PFSK-1 (cell line): ENCODE measurements at regions not wholly inside any gene's neighbourhood (a gene's known extent, or its start where the extent isn't known, plus 50 kb on each side); places are given as distances from the start of the nearest gene placed in this dataset.

ENCODE experiments used
- POLR2AphosphoS5 ChIP-seq: IDR thresholded peaks from 2 replicates; pipeline ENCODE4 v1.6.1; 2012; ENCODE audit warnings: low read depth, mild to moderate bottlenecking, control low read depth, low read length, moderate library complexity
- SIN3A ChIP-seq: IDR thresholded peaks from 2 replicates; pipeline ENCODE4 v1.6.1; 2012; ENCODE audit warnings: mild to moderate bottlenecking, low read length, moderate library complexity, borderline replicate concordance; ENCODE audit not compliant: insufficient read depth

- TF ChIP-seq SIN3A: no peak
- TF ChIP-seq POLR2AphosphoS5: no peak
These were observed 121.2 kb upstream of the SERBP1 start for GRCh38 chr1:67551375-67551774.
